CD4-positive, alpha-beta memory T cell (primary cell): ENCODE measurements at regions not wholly inside any gene's neighbourhood (a gene's known extent, or its start where the extent isn't known, plus 50 kb on each side); places are given as distances from the start of the nearest gene placed in this dataset.

Experiments
- CTCF ChIA-PET: fragments of 350-600 bp; sonication (Branson Sonifier 250); formaldehyde crosslinking; loops from one replicate; lab custom pipeline; 2021; ENCODE audit warnings: inconsistent platforms; ENCODE audit not compliant: partially characterized antibody; lab: Charles Lee
- POLR2A ChIA-PET: fragments of 350-600 bp; sonication (Branson Sonifier 250); formaldehyde crosslinking; loops from one replicate; lab custom pipeline; 2021; ENCODE audit not compliant: partially characterized antibody; lab: Charles Lee
- DNase-seq, 5 donors: peaks; one replicate each; pipeline versions ENCODE4 v3.0.0 to v3.0.0-alpha.2; 2020 to 2022; ENCODE audit warnings: mixed read lengths in 1 of 5
- H3K27ac ChIP-seq: one replicate; pipeline ENCODE4 v1.7.0; 2013; ENCODE audit warnings: low read depth, low read length
- H3K27me3 ChIP-seq: 2 replicates; pipeline ENCODE4 v1.7.0; 2013; ENCODE audit warnings: mild to moderate bottlenecking, low read length, moderate library complexity; ENCODE audit not compliant: insufficient read depth
- H3K36me3 ChIP-seq: 2 replicates; pipeline ENCODE4 v1.7.0; 2013; ENCODE audit warnings: mild to moderate bottlenecking, low read length, moderate library complexity; ENCODE audit not compliant: insufficient read depth
- H3K4me1 ChIP-seq: 2 replicates; pipeline ENCODE4 v1.7.0; 2013; ENCODE audit warnings: mild to moderate bottlenecking, low read length, moderate library complexity; ENCODE audit not compliant: insufficient read depth
- H3K4me3 ChIP-seq, 2 donors: one replicate each; pipeline ENCODE4 v1.7.0; 2013; ENCODE audit warnings: low read length in 2 of 2, mild to moderate bottlenecking in 1 of 2
- H3K9me3 ChIP-seq, 2 donors: one replicate each; pipeline ENCODE4 v1.7.0; 2013; ENCODE audit warnings: low read length in 2 of 2, control low read depth in 1 of 2; ENCODE audit not compliant: control insufficient read depth in 1 of 2
- H3K27ac Mint-ChIP-seq, 7 donors: one replicate each; pipeline ENCODE4 v1.8.0; 2020 to 2021; ENCODE audit warnings: mixed read lengths in 7 of 7, mild to moderate bottlenecking in 6 of 7, inconsistent platforms in 3 of 7, moderate library complexity in 3 of 7
- H3K27me3 Mint-ChIP-seq, 2 donors: one replicate each; pipeline ENCODE4 v1.8.0; 2020 to 2021; ENCODE audit warnings: mixed read lengths in 2 of 2
- H3K36me3 Mint-ChIP-seq, 2 donors: one replicate each; pipeline ENCODE4 v1.8.0; 2020 to 2021; ENCODE audit warnings: mixed read lengths in 2 of 2, inconsistent platforms in 1 of 2, mild to moderate bottlenecking in 1 of 2
- H3K4me1 Mint-ChIP-seq, 4 donors: one replicate each; pipeline ENCODE4 v1.8.0; 2020 to 2021; ENCODE audit warnings: mixed read lengths in 4 of 4, mild to moderate bottlenecking in 1 of 4
- H3K4me3 Mint-ChIP-seq, 8 donors: one replicate each; pipeline ENCODE4 v1.8.0; 2020 to 2021; ENCODE audit warnings: mixed read lengths in 8 of 8, mild to moderate bottlenecking in 7 of 8, moderate library complexity in 6 of 8, inconsistent platforms in 3 of 8
- H3K9me3 Mint-ChIP-seq, 8 donors: one replicate each; pipeline ENCODE4 v1.8.0; 2020 to 2021; ENCODE audit warnings: mixed read lengths in 8 of 8, mild to moderate bottlenecking in 5 of 8, inconsistent platforms in 3 of 8, moderate library complexity in 1 of 8
- intact Hi-C: fragments of 100-400 bp; cut with micrococcal nuclease; formaldehyde crosslinking; loops from one replicate; pipeline ENCODE4 v1.15.1; 2023

DNA sequence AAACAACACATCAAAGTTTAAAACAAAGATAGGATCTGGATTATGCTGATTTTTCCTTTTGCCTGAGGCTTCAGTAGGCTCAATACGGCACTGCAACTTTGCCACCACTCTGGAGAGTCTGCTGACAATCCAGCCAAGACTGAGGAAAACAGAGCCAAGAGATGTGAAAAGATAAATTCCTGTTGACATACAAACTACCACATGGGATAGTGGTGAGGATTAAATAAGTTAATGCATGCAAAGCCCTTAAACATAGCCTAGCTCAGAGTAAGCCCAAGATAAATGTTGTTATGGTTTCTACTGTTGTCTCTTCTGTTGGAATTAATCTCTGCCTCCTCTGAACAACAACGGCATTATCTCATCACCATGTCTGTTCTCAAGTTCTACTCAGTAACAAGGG lies 245.9 kb upstream of the LMCD1 start:
- no peak overlapping the region for H3K27ac ChIP-seq
- H3K4me3 ChIP-seq: no peak overlapping the region
- no peaks in the 10 kb centered on the region for H3K36me3 ChIP-seq
- no peaks in the 10 kb centered on the region for H3K27me3 ChIP-seq
- no peaks in the 10 kb centered on the region for H3K9me3 ChIP-seq
- Mint-ChIP-seq H3K27ac (no peak overlapping the region), H3K9me3 (peaks cover 0 to 8% (median 3%) of the 10 kb centered on the region in 8 donors), H3K36me3 (no peaks in the 10 kb centered on the region), H3K4me1 (peaks cover 0 to 4% (median 0%) of the 10 kb centered on the region in 4 donors), H3K4me3 (no peak overlapping the region), H3K27me3 (peaks cover 2 to 6% of the 10 kb centered on the region in 2 donors)
- DNase-seq: no peak
- POLR2A ChIA-PET: no interaction called here
- no peaks in the 10 kb centered on the region for H3K4me1 ChIP-seq
- intact Hi-C loops: no loop called here
- CTCF ChIA-PET: interaction anchor here (0.8 to 1.5 kb wide), 2 partner anchors 16 to 17 kb away, joined by 3 to 4 read pairs; no protein-coding TSS in a partner anchor

DNA sequence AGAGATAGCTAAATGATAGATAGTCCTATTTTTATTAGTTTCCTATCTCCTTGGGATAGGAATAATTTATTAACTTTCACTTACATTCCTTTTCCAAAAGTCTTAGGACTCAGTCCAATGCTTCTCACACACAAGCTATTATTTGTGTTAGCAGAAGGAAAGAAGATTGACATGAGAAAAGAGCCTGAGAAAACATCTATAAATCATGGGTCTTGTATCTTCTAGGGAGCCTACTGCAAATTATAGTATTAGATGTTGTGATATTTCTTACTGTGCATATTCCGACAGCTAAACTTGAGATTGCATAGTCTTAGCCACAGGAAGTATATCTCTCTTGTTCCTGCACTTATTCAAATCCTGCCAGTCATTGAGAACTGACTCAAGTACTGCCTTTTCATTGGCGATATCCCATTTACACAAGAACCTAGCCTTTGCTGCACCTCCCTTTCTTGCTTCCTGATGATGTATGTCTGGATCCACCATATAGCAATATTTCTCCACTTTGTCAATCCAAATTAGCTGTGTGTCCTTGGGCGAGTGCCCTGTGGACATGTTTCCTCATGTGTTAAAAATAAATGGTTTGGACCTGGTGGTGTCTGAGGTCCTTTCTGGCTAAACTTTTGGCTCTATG lies 245.1 kb upstream of the LMCD1 start:
- peaks cover 0 to 13% (median 7%) of the 10 kb centered on the region in 8 donors for H3K9me3 Mint-ChIP-seq
- Histone ChIP-seq H3K27me3 (no peaks in the 10 kb centered on the region), H3K36me3 (no peaks in the 10 kb centered on the region), H3K9me3 (no peaks in the 10 kb centered on the region), H3K4me1 (no peaks in the 10 kb centered on the region), H3K27ac (no peak overlapping the region), H3K4me3 (no peak overlapping the region)
- H3K4me1 Mint-ChIP-seq: peaks cover 0 to 4% (median 0%) of the 10 kb centered on the region in 4 donors
- intact Hi-C loops: no loop called here
- no peaks in the 10 kb centered on the region for H3K36me3 Mint-ChIP-seq
- no peak for DNase-seq
- H3K27me3 Mint-ChIP-seq: peaks cover 4 to 6% of the 10 kb centered on the region in 2 donors
- CTCF ChIA-PET: interaction anchor here (0.8 to 1.5 kb wide), 2 partner anchors 17 to 18 kb away, joined by 3 to 4 read pairs; no protein-coding TSS in a partner anchor
- POLR2A ChIA-PET: no interaction called here
- H3K4me3 Mint-ChIP-seq: no peak overlapping the region
- no peak overlapping the region for H3K27ac Mint-ChIP-seq

DNA sequence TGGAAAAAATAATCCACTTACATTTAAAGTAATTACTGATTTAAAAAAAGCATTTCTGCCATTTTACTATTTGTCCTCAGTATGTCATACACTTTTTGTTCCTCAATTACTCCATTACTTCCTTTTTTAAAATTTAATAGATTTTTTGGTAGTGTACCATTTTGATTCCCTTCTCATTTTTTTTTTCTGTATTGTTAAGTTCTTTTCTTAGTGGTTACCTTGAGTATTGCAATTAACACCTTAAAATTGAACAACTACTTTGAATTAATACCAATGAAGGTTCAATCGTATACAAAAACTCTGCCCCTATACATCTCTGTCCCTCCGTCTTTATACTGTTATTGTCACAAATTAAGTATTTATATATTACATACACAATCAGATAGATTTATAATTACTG lies 240.6 kb upstream of the LMCD1 start:
- DNase-seq: no peak
- H3K4me3 Mint-ChIP-seq: no peak overlapping the region
- H3K9me3 Mint-ChIP-seq: peaks cover 0 to 20% (median 10%) of the 10 kb centered on the region in 8 donors
- no peak overlapping the region for H3K27ac Mint-ChIP-seq
- no peaks in the 10 kb centered on the region for H3K27me3 ChIP-seq
- H3K4me1 ChIP-seq: no peaks in the 10 kb centered on the region
- no peak overlapping the region for H3K27ac ChIP-seq
- intact Hi-C loops: no loop called here
- no peaks in the 10 kb centered on the region for H3K9me3 ChIP-seq
- peaks cover 4 to 7% of the 10 kb centered on the region in 2 donors for H3K27me3 Mint-ChIP-seq
- peaks cover 0 to 4% (median 0%) of the 10 kb centered on the region in 4 donors for H3K4me1 Mint-ChIP-seq
- CTCF ChIA-PET: no interaction called here
- POLR2A ChIA-PET: no interaction called here
- H3K36me3 Mint-ChIP-seq: no peaks in the 10 kb centered on the region
- no peak overlapping the region for H3K4me3 ChIP-seq
- H3K36me3 ChIP-seq: no peaks in the 10 kb centered on the region

DNA sequence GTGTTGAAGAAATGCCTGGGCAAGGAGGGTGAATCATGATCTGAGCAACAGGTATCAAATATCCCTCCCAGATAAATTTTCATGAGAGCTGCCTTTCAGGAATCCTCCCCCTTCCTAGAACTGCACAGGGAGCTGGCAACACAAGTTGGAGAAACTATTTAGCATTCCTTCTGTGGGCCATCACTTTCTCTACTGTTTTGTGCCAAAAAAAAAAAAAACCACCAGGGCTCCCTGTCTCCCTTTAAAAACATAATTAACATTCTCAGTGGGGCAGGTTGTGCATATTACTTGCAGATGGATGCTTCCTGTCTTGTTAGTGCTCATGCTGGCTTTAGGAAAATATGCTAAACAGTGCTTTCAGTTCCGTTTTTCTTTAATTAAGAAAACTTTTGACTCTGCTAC lies 234.9 kb upstream of the LMCD1 start:
- no peaks in the 10 kb centered on the region for H3K27me3 ChIP-seq
- CTCF ChIA-PET: no interaction called here
- H3K27ac ChIP-seq: no peak overlapping the region
- H3K27me3 Mint-ChIP-seq: peaks cover 2 to 6% of the 10 kb centered on the region in 2 donors
- no peaks in the 10 kb centered on the region for H3K36me3 ChIP-seq
- H3K4me3 Mint-ChIP-seq: no peak overlapping the region
- H3K4me1 Mint-ChIP-seq: no peaks in the 10 kb centered on the region
- no peaks in the 10 kb centered on the region for H3K4me1 ChIP-seq
- H3K9me3 ChIP-seq: no peaks in the 10 kb centered on the region
- intact Hi-C loops: no loop called here
- H3K9me3 Mint-ChIP-seq: peaks cover 0 to 10% (median 3%) of the 10 kb centered on the region in 8 donors
- POLR2A ChIA-PET: no interaction called here
- no peak for DNase-seq
- no peak overlapping the region for H3K27ac Mint-ChIP-seq
- no peaks in the 10 kb centered on the region for H3K36me3 Mint-ChIP-seq
- no peak overlapping the region for H3K4me3 ChIP-seq

DNA sequence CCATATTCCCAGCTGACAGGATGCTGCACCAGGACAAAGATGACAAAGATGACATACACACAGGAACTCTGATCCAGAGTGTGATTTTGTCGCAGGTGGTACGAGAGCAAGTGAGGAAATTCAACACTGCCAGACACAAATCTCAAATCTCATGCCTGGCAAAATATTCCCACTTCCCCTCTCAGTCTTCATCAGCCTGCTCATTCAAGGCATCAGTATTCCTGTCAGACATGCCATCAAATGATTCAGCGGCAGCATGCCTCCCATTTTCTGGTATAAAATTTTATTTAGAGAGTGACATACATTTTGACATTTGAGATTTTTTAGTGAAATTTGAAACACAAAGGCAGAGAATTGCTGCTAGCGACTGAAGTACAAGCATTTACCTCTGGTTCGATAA lies 228.1 kb upstream of the LMCD1 start:
- intact Hi-C loops: no loop called here
- H3K27me3 ChIP-seq: no peaks in the 10 kb centered on the region
- no peak overlapping the region for H3K27ac ChIP-seq
- no peaks in the 10 kb centered on the region for H3K4me1 Mint-ChIP-seq
- no peaks in the 10 kb centered on the region for H3K36me3 ChIP-seq
- H3K27ac Mint-ChIP-seq: no peak overlapping the region
- DNase-seq: no peak
- no peaks in the 10 kb centered on the region for H3K36me3 Mint-ChIP-seq
- no peaks in the 10 kb centered on the region for H3K4me1 ChIP-seq
- H3K4me3 Mint-ChIP-seq: no peak overlapping the region
- CTCF ChIA-PET: interaction anchor here (0.9 to 1.5 kb wide), 2 partner anchors 9 to 15 kb away, joined by 3 read pairs; no protein-coding TSS in a partner anchor
- no peak overlapping the region for H3K4me3 ChIP-seq
- no peaks in the 10 kb centered on the region for H3K9me3 Mint-ChIP-seq
- H3K9me3 ChIP-seq: no peaks in the 10 kb centered on the region
- POLR2A ChIA-PET: no interaction called here
- H3K27me3 Mint-ChIP-seq: peaks cover 0 to 1% of the 10 kb centered on the region in 2 donors

DNA sequence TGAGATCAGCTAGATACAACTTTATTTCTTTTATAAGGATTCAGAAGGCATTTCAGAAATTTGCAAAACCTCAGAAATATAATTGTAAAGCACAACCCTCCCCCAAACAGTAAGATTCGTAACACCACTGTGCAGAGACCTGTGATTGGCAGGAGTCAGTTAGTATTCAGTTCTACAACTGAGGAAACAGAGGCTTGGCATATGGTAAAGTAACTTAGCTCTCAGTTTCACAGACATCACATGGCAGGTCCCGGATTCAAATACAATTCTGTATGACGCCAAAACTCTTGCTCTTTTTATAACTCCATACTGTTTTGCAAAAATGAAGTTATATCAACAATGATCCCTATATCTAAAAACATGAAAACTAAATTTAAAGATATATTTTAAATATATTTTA lies 225.6 kb upstream of the LMCD1 start:
- H3K4me3 ChIP-seq: no peak overlapping the region
- CTCF ChIA-PET: interaction anchor here (0.9 to 1.4 kb wide), 5 partner anchors 10 to 141 kb away, joined by 3 to 10 read pairs (median 5); no protein-coding TSS in a partner anchor
- Mint-ChIP-seq H3K9me3 (no peaks in the 10 kb centered on the region), H3K27me3 (peaks cover 0 to 1% of the 10 kb centered on the region in 2 donors), H3K4me1 (no peaks in the 10 kb centered on the region), H3K36me3 (no peaks in the 10 kb centered on the region), H3K4me3 (no peak overlapping the region), H3K27ac (no peak overlapping the region)
- H3K27me3 ChIP-seq: no peaks in the 10 kb centered on the region
- DNase-seq: no peak
- POLR2A ChIA-PET: no interaction called here
- intact Hi-C loops: no loop called here
- H3K4me1 ChIP-seq: no peaks in the 10 kb centered on the region
- no peaks in the 10 kb centered on the region for H3K36me3 ChIP-seq
- H3K27ac ChIP-seq: no peak overlapping the region
- H3K9me3 ChIP-seq: no peaks in the 10 kb centered on the region

DNA sequence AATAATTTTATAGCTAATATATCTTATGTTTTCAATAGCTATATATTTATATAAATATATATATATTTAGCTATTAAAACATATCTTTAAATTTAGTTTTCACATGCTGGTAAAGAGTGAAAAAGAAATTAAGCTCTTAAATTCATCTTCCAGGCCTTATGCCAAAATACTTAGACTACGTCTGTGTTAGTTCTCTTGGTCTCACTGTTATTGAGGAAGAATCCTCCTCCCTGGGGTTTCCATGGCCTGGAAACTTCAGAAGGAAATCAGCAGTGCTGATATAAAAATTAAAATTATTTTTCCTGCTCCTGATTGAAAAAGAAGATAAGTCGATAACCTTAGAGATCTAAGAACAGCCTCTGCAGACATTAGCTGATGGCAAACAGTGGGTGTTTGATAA lies 225.1 kb upstream of the LMCD1 start:
- no peaks in the 10 kb centered on the region for H3K27me3 Mint-ChIP-seq
- no peaks in the 10 kb centered on the region for H3K36me3 Mint-ChIP-seq
- no peaks in the 10 kb centered on the region for H3K4me1 ChIP-seq
- H3K27ac Mint-ChIP-seq: no peak overlapping the region
- H3K4me3 Mint-ChIP-seq: no peak overlapping the region
- H3K4me3 ChIP-seq: no peak overlapping the region
- CTCF ChIA-PET: interaction anchor here (0.9 to 1.4 kb wide), 5 partner anchors 9 to 141 kb away, joined by 3 to 10 read pairs (median 5); no protein-coding TSS in a partner anchor
- H3K27me3 ChIP-seq: no peaks in the 10 kb centered on the region
- no peaks in the 10 kb centered on the region for H3K4me1 Mint-ChIP-seq
- intact Hi-C loops: no loop called here
- no peak overlapping the region for H3K27ac ChIP-seq
- no peak for DNase-seq
- no peaks in the 10 kb centered on the region for H3K9me3 ChIP-seq
- no peaks in the 10 kb centered on the region for H3K9me3 Mint-ChIP-seq
- H3K36me3 ChIP-seq: no peaks in the 10 kb centered on the region
- POLR2A ChIA-PET: no interaction called here
